ENCODE measurements at regions not wholly inside any gene's neighbourhood (a gene's known extent, or its start where the extent isn't known, plus 50 kb on each side); places are given as distances from the start of the nearest gene placed in this dataset.
"Not testable (repeated sequence)": the region's sequence is repeated elsewhere in the genome, so short reads cannot be mapped to it uniquely, and the experiment has no call there.

- no peak for DNase-seq (ENCODE audit: low read depth in 2 of 2)
Observed at GRCh38 chr5:1731091-1731639, 68.5 kb downstream of the MRPL36 start.

GRCh38 chr5:1730487-1730847 is 69.2 kb downstream of the MRPL36 start:
- DNase-seq (ENCODE audit: low read depth in 2 of 2): no peak

- no peak for DNase-seq (ENCODE audit: low read depth in 2 of 2)
Observed at GRCh38 chr5:1729641-1730486, 69.8 kb downstream of the MRPL36 start.

- no peak for DNase-seq (ENCODE audit: low read depth in 2 of 2)
Observed at GRCh38 chr5:1728846-1729245, 70.8 kb downstream of the MRPL36 start.

- no peak for DNase-seq (ENCODE audit: low read depth in 2 of 2)
Observed at GRCh38 chr5:1727571-1727970, 72.1 kb downstream of the MRPL36 start.

- no peak for DNase-seq (ENCODE audit: low read depth in 2 of 2)
Observed at GRCh38 chr5:1726956-1727355, 72.7 kb downstream of the MRPL36 start.

GRCh38 chr5:1726469-1726865 is 73.2 kb downstream of the MRPL36 start:
- DNase-seq (ENCODE audit: low read depth in 2 of 2): no peak

- no peak for DNase-seq (ENCODE audit: low read depth in 2 of 2)
Observed at GRCh38 chr5:1725641-1726468, 73.8 kb downstream of the MRPL36 start.

GRCh38 chr5:1724822-1725602 is 74.6 kb downstream of the MRPL36 start:
- no peak for DNase-seq (ENCODE audit: low read depth in 2 of 2)

GRCh38 chr5:1723957-1724821 is 75.4 kb downstream of the MRPL36 start:
- DNase-seq (ENCODE audit: low read depth in 2 of 2): no peak

GRCh38 chr5:1723476-1723875 is 76.2 kb downstream of the MRPL36 start:
- no peak for DNase-seq (ENCODE audit: low read depth in 2 of 2)

- DNase-seq (ENCODE audit: low read depth in 2 of 2): no peak
Observed at GRCh38 chr5:1722877-1723276, 76.8 kb downstream of the MRPL36 start.

GRCh38 chr5:1720396-1721110 is 79.1 kb downstream of the MRPL36 start:
- no peak for DNase-seq (ENCODE audit: low read depth in 2 of 2)

- no peak for DNase-seq (ENCODE audit: low read depth in 2 of 2)
Observed at GRCh38 chr5:1719860-1720259, 79.8 kb downstream of the MRPL36 start.

- no peak for DNase-seq (ENCODE audit: low read depth in 2 of 2)
Observed at GRCh38 chr5:1718669-1719068, 81.0 kb downstream of the MRPL36 start.

GRCh38 chr5:1710091-1710490 is 89.5 kb downstream of the MRPL36 start:
- DNase-seq (ENCODE audit: low read depth in 2 of 2): not testable (repeated sequence)

GRCh38 chr5:1709171-1709803 is 90.3 kb downstream of the MRPL36 start:
- DNase-seq (ENCODE audit: low read depth in 2 of 2): no peak

- no peak for DNase-seq (ENCODE audit: low read depth in 2 of 2)
Observed at GRCh38 chr5:1708592-1709141, 91.0 kb downstream of the MRPL36 start.

GRCh38 chr5:1707467-1707866 is 92.2 kb downstream of the MRPL36 start:
- DNase-seq (ENCODE audit: low read depth in 2 of 2): no peak
